Stomach (tissue), 8 donors: ENCODE measurements at regions not wholly inside any gene's neighbourhood (a gene's known extent, or its start where the extent isn't known, plus 50 kb on each side); places are given as distances from the start of the nearest gene placed in this dataset.

Experiments used
- DNase-seq, 2 donors: peaks; one replicate each; pipeline versions ENCODE4 v3.0.0 to v3.0.0-alpha.2; 2013 to 2019
- H3K27ac ChIP-seq, 5 donors: fragments of 200-600 bp in 4 of 5; sonication (generic) in 4 of 5; one replicate each; pipeline ENCODE4 v1.5.1; 2013 to 2019; ENCODE audit warnings: mild to moderate bottlenecking in 1 of 5, moderate library complexity in 1 of 5
- H3K27me3 ChIP-seq, 3 donors: fragments of 200-600 bp; sonication (generic); one replicate each; pipeline ENCODE4 v1.5.1; 2017 to 2019; ENCODE audit warnings: mixed run types in 1 of 3
- H3K36me3 ChIP-seq, 4 donors: fragments of 200-600 bp; sonication (generic); 1 replicate in 3 of 4; 2 replicates in 1 of 4; pipeline ENCODE4 v1.5.1; 2016 to 2019
- H3K4me1 ChIP-seq, 4 donors: fragments of 200-600 bp; sonication (generic); one replicate each; pipeline ENCODE4 v1.5.1; 2016 to 2019
- H3K4me3 ChIP-seq, 4 donors: fragments of 200-600 bp; sonication (generic) in 3 of 4; one replicate each; pipeline ENCODE4 v1.5.1; 2016 to 2019; ENCODE audit warnings: mild to moderate bottlenecking in 1 of 4
- H3K9me3 ChIP-seq, 4 donors: fragments of 200-600 bp; sonication (generic); one replicate each; pipeline ENCODE4 v1.5.1; 2016 to 2019
- CTCF ChIP-seq, 7 experiments: fragments of 450-650 bp in 4 of 7; fragments of 200-600 bp in 3 of 7; sonication (generic) in 3 of 7; IDR thresholded peaks; one replicate each; pipeline ENCODE4 v1.5.1; 2016 to 2019; ENCODE audit warnings: antibody characterized with exemption in 7 of 7, control low read depth in 2 of 7, mild to moderate bottlenecking in 1 of 7
- EP300 ChIP-seq: sonication (generic); formaldehyde crosslinking; IDR thresholded peaks from one replicate; pipeline ENCODE4 v1.6.1; 2017; ENCODE audit warnings: antibody characterized with exemption
- POLR2A ChIP-seq, 4 donors: fragments of 450-650 bp; IDR thresholded peaks; one replicate each; pipeline ENCODE4 v1.6.1; 2016; ENCODE audit warnings: antibody characterized with exemption in 4 of 4, control low read depth in 2 of 4, mild to moderate bottlenecking in 1 of 4, moderate library complexity in 1 of 4
- POLR2AphosphoS5 ChIP-seq, 3 donors: sonication (generic); formaldehyde crosslinking; IDR thresholded peaks; one replicate each; pipeline ENCODE4 v1.6.1; 2016; ENCODE audit warnings: antibody characterized with exemption in 3 of 3
- WGBS, 5 donors: extraction: QIAGEN DNeasy Blood & Tissue Kit in 3 of 5; methylation state at CpG; one replicate each; pipeline versions ENCODE4 v1.1.5 to v1.1.7; 2013 to 2018; 5-methylcytosine and 5-hydroxymethylcytosine counted together
- intact Hi-C: fragments of 100-400 bp; cut with DNase I; formaldehyde crosslinking; loops from one replicate; pipeline ENCODE4 v1.15.1; 2023; ENCODE audit warnings: low total_unique reads
- donor health status: healthy with polysubstance abuse.
- donor health status: Bipolar disorder and iron deficiency.
- donor health status: healthy.

- WGBS, 5 donors = 85 to 95% (median 90%) methylated on average over 3 of the region's 3 CpGs
- no peak for DNase-seq
- TF ChIP-seq EP300 = no peak
- Histone ChIP-seq H3K4me1 (no peaks in the 10 kb centered on the region), H3K27me3 (no peaks in the 10 kb centered on the region), H3K27ac (no peak overlapping the region), H3K36me3 (no peaks in the 10 kb centered on the region), H3K9me3 (no peaks in the 10 kb centered on the region), H3K4me3 (no peak overlapping the region)
- intact Hi-C loops = no loop called here
Observed at GRCh38 chr12:83660727-83661358, 974.1 kb downstream of the TMTC2 start.

- 85 to 92% (median 91%) methylated on average over 2 of the region's 2 CpGs for WGBS, 5 donors
- intact Hi-C loops = no loop called here
- Histone ChIP-seq H3K4me3 (no peak overlapping the region), H3K27me3 (no peaks in the 10 kb centered on the region), H3K27ac (no peak overlapping the region), H3K36me3 (no peaks in the 10 kb centered on the region), H3K9me3 (no peaks in the 10 kb centered on the region), H3K4me1 (no peaks in the 10 kb centered on the region)
- no peak for TF ChIP-seq POLR2A (IDR thresholded peaks at IDR 0.05)
- DNase-seq = no peak
Observed at GRCh38 chr12:83659321-83659720, 972.6 kb downstream of the TMTC2 start.

- WGBS, 5 donors = 64 to 82% (median 65%) methylated on average over 2 of the region's 2 CpGs
- Histone ChIP-seq H3K36me3 (no peaks in the 10 kb centered on the region), H3K27ac (no peak overlapping the region), H3K4me3 (no peak overlapping the region), H3K4me1 (no peaks in the 10 kb centered on the region), H3K27me3 (no peaks in the 10 kb centered on the region), H3K9me3 (peaks cover 0 to 9% (median 4%) of the 10 kb centered on the region in 4 donors)
- TF ChIP-seq EP300 = no peak
- TF ChIP-seq CTCF (IDR thresholded peaks at IDR 0.05) = no peak
- no peak for TF ChIP-seq POLR2AphosphoS5 (IDR thresholded peaks at IDR 0.05)
- no peak for TF ChIP-seq POLR2A (IDR thresholded peaks at IDR 0.05)
- intact Hi-C loops = no loop called here
- no peak for DNase-seq
Observed at GRCh38 chr12:83656004-83656403, 969.3 kb downstream of the TMTC2 start.

- H3K36me3 ChIP-seq = no peaks in the 10 kb centered on the region
- WGBS, 5 donors = 47 to 75% (median 65%) methylated on average over 2 to 3 of the region's 3 CpGs
- no peak overlapping the region for H3K4me3 ChIP-seq
- no peak for DNase-seq
- no peaks in the 10 kb centered on the region for H3K27me3 ChIP-seq
- intact Hi-C loops = no loop called here
- H3K27ac ChIP-seq = no peak overlapping the region
- H3K9me3 ChIP-seq = peaks cover 0 to 6% (median 0%) of the 10 kb centered on the region in 4 donors
- TF ChIP-seq POLR2A (IDR thresholded peaks at IDR 0.05) (no peak), CTCF (IDR thresholded peaks at IDR 0.05) (no peak), POLR2AphosphoS5 (IDR thresholded peaks at IDR 0.05) (no peak), EP300 (no peak)
- H3K4me1 ChIP-seq = no peaks in the 10 kb centered on the region
Observed at GRCh38 chr12:83642205-83642604, 955.5 kb downstream of the TMTC2 start.

GRCh38 chr12:83641789-83642188, 955.1 kb downstream of the TMTC2 start:
- 86 to 100% (median 95%) methylated on average over 3 of the region's 3 CpGs for WGBS, 5 donors
- no peak overlapping the region for H3K4me3 ChIP-seq
- no peak for DNase-seq
- TF ChIP-seq POLR2A (IDR thresholded peaks at IDR 0.05) (no peak), POLR2AphosphoS5 (IDR thresholded peaks at IDR 0.05) (no peak), CTCF (IDR thresholded peaks at IDR 0.05) (no peak), EP300 (no peak)
- H3K36me3 ChIP-seq = no peaks in the 10 kb centered on the region
- H3K4me1 ChIP-seq = no peaks in the 10 kb centered on the region
- peaks cover 0 to 6% (median 0%) of the 10 kb centered on the region in 4 donors for H3K9me3 ChIP-seq
- intact Hi-C loops = no loop called here
- H3K27me3 ChIP-seq = no peaks in the 10 kb centered on the region
- no peak overlapping the region for H3K27ac ChIP-seq
